ENCODE measurements at regions not wholly inside any gene's neighbourhood (a gene's known extent, or its start where the extent isn't known, plus 50 kb on each side); places are given as distances from the start of the nearest gene placed in this dataset.

- no peak for TF ChIP-seq CTCF (IDR thresholded peaks at IDR 0.05; ENCODE audit: low read depth, low read length)
- no peak for TF ChIP-seq EZH2phosphoT487 (IDR thresholded peaks at IDR 0.05; ENCODE audit: low read depth)
These were observed 108.1 kb upstream of the UBL3 start for GRCh38 chr13:29958476-29958875.
